ENCODE measurements at regions not wholly inside any gene's neighbourhood (a gene's known extent, or its start where the extent isn't known, plus 50 kb on each side); places are given as distances from the start of the nearest gene placed in this dataset.

DNA sequence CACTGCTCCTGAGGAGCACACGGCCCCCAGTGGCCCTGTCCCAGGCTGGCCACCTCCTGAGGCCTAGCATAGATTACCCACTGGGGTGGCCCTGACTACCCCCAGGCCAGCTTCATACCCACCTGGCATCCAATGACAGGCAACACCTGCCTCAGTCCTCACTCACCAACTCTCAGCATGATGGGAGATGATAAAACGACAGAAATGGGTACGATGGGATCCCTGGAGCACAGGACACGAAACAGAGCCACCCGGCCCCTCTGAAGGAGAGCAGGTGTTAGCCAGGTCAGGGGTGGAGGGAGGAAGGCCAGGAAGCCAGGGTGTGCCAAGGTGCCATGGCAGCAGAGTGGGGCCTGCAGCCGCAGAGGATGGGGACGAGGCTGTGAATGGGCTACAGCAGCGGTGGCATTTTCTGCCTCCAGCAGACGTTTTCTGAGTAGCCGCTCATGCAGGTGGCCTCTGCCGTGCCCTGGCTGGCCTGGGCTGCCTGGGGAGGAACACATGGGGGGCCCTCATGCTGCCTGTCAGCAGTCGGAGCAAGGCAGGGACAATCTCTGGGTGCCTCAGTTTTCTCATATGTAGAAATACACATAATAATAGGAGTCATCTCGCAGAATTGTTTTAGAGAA, 50.2 kb upstream of the FGF3 start:
- no peak overlapping the region for H3K27ac ChIP-seq
- no peaks in the 10 kb centered on the region for H3K27me3 ChIP-seq
- no peaks in the 10 kb centered on the region for H3K9me3 ChIP-seq (ENCODE audit: low read depth)
- H3K4me3 ChIP-seq, result no peak overlapping the region
- DNase-seq (ENCODE audit: low read depth in 1 of 2, low spot score in 1 of 2), result no peak
- H3K4me1 ChIP-seq (ENCODE audit: low read depth), result no peaks in the 10 kb centered on the region
- TF ChIP-seq CTCF (IDR thresholded peaks at IDR 0.05; ENCODE audit: low read depth, low read length), result no peak
- no peaks in the 10 kb centered on the region for H3K36me3 ChIP-seq

GRCh38 chr11:69870766-69871165, 51.5 kb upstream of the FGF3 start:
- Histone ChIP-seq H3K27ac (no peak overlapping the region), H3K27me3 (no peaks in the 10 kb centered on the region), H3K36me3 (no peaks in the 10 kb centered on the region), H3K9me3 (ENCODE audit: low read depth) (no peaks in the 10 kb centered on the region), H3K4me3 (no peak overlapping the region), H3K4me1 (ENCODE audit: low read depth) (no peaks in the 10 kb centered on the region)
- TF ChIP-seq CTCF (IDR thresholded peaks at IDR 0.05; ENCODE audit: low read depth, low read length), result no peak
- peak in 1 of 2 donors; percentile 74 for DNase-seq (ENCODE audit: low read depth in 1 of 2, low spot score in 1 of 2)

DNA sequence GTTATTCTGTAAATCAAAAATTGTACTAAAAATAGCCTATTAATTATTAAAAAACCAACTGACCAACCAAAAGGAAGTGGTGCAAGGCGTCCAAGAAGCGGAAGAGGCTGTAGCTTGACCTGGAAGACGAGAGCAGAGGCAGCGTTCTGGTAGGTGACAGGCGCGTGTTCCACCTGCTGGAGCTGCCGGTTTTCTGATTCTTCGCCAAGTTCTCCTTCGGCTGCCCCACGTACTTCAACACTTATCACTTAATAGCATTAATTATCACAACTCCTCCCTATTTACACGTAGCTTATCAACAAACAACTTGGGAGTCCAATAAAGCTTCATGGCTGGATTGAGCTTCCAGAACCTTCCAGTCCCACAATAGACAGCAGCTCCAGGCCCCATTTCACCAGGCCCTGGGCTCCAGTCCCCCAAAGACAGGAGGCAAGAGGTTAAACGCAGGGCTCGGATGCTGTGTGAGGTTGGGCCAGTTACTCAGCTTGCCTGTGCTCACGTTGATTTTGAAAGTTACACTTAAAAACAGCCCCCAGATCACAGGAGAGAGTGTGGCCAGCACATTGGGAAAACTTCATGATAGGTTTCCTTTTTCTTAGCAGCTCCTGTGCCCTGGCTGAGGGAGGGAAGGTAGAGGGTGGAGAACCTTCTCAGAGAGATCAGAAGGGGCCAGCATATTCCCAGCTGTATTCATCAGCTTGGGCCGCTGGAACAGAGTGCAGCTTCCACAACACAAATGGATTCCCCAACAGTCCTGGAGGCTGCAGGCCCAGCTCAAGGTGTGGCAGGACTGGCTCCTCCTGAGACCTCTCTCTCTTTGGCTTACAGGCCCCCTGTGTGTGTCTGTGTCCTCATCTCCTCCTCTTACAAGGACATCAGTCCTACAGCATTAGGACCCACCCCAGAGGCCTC, 54.2 kb upstream of the FGF3 start:
- Histone ChIP-seq H3K27me3 (no peaks in the 10 kb centered on the region), H3K4me1 (ENCODE audit: low read depth) (no peaks in the 10 kb centered on the region), H3K9me3 (ENCODE audit: low read depth) (no peaks in the 10 kb centered on the region), H3K4me3 (no peak overlapping the region), H3K36me3 (no peaks in the 10 kb centered on the region), H3K27ac (no peak overlapping the region)
- no peak for TF ChIP-seq CTCF (IDR thresholded peaks at IDR 0.05; ENCODE audit: low read depth, low read length)
- no peak for DNase-seq (ENCODE audit: low read depth in 1 of 2, low spot score in 1 of 2)

- TF ChIP-seq CTCF (IDR thresholded peaks at IDR 0.05; ENCODE audit: low read depth, low read length), result no peak
- no peaks in the 10 kb centered on the region for H3K27me3 ChIP-seq
- H3K36me3 ChIP-seq, result no peaks in the 10 kb centered on the region
- DNase-seq (ENCODE audit: low read depth in 1 of 2, low spot score in 1 of 2), result no peak
- H3K4me1 ChIP-seq (ENCODE audit: low read depth), result no peaks in the 10 kb centered on the region
- no peak overlapping the region for H3K27ac ChIP-seq
- no peaks in the 10 kb centered on the region for H3K9me3 ChIP-seq (ENCODE audit: low read depth)
- no peak overlapping the region for H3K4me3 ChIP-seq
Measured at GRCh38 chr11:69874178-69874983, 55.2 kb upstream of the FGF3 start.

DNA sequence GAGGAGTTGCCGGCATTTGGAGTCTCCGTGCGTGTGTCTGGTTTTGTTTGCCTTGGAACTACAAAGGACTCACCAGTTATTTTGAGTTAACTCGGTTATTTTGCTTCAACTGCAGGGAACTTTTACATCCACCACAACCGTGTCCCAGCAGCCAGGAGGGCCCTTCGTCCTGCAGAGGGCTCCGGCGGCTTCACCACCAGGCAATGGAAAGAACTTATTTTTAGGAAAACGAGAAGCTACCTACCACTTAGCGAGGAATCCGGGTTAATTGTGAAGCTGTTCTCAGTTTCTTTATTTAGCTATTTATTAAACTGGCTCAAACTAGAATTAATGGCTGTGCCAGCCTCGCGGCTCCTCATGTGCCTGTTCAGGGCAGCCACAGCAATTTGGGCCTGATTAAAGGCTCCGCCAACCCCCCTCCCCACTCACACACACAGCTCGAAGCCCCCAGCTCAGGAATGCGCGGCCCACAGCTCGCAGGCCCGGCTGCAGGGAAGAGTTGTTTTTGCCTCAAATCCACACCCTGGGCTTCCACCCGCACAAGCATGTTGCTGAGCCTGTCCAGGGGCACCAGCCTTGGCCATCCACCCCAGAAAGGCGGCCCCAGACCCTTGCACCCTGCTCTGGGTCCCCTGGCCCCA, 55.9 kb upstream of the FGF3 start:
- no peaks in the 10 kb centered on the region for H3K36me3 ChIP-seq
- TF ChIP-seq CTCF (IDR thresholded peaks at IDR 0.05; ENCODE audit: low read depth, low read length), result no peak
- H3K9me3 ChIP-seq (ENCODE audit: low read depth), result no peaks in the 10 kb centered on the region
- H3K4me3 ChIP-seq, result no peak overlapping the region
- no peak for DNase-seq (ENCODE audit: low read depth in 1 of 2, low spot score in 1 of 2)
- H3K27me3 ChIP-seq, result no peaks in the 10 kb centered on the region
- H3K4me1 ChIP-seq (ENCODE audit: low read depth), result no peaks in the 10 kb centered on the region
- H3K27ac ChIP-seq, result no peak overlapping the region
